ENCODE measurements at regions not wholly inside any gene's neighbourhood (a gene's known extent, or its start where the extent isn't known, plus 50 kb on each side); places are given as distances from the start of the nearest gene placed in this dataset.

GRCh38 chr3:74346896-74347295 lies 267.6 kb downstream of the CNTN3 start:
- TF ChIP-seq, protein P1, sequence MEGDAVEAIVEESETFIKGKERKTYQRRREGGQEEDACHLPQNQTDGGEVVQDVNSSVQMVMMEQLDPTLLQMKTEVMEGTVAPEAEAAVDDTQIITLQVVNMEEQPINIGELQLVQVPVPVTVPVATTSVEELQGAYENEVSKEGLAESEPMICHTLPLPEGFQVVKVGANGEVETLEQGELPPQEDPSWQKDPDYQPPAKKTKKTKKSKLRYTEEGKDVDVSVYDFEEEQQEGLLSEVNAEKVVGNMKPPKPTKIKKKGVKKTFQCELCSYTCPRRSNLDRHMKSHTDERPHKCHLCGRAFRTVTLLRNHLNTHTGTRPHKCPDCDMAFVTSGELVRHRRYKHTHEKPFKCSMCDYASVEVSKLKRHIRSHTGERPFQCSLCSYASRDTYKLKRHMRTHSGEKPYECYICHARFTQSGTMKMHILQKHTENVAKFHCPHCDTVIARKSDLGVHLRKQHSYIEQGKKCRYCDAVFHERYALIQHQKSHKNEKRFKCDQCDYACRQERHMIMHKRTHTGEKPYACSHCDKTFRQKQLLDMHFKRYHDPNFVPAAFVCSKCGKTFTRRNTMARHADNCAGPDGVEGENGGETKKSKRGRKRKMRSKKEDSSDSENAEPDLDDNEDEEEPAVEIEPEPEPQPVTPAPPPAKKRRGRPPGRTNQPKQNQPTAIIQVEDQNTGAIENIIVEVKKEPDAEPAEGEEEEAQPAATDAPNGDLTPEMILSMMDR (IDR thresholded peaks at IDR 0.05): no peak
- TF ChIP-seq EZH2phosphoT487 (IDR thresholded peaks at IDR 0.05) (no peak), EZH2 (IDR thresholded peaks at IDR 0.05) (no peak)

Data from neural progenitor cell (in vitro differentiated cells).